GM21447 (cell line): ENCODE measurements at regions not wholly inside any gene's neighbourhood (a gene's known extent, or its start where the extent isn't known, plus 50 kb on each side); places are given as distances from the start of the nearest gene placed in this dataset.
A peak's percentile ranks its signal among the peaks of the same experiment; 100 is the strongest.

ENCODE experiments used
- ATAC-seq: cut with Tn5 transposase; IDR thresholded peaks from one replicate; pipeline ENCODE4 v1.9.1; 2021; ENCODE audit not compliant: unreplicated experiment

GRCh38 chr14:65308536-65308935 is 104.0 kb upstream of the FUT8 start:
- no peak for ATAC-seq

GRCh38 chr14:65310568-65310967 is 102.0 kb upstream of the FUT8 start:
- no peak for ATAC-seq

GRCh38 chr14:65312859-65313258 is 99.7 kb upstream of the FUT8 start:
- no peak for ATAC-seq

GRCh38 chr14:65318636-65319506 is 93.7 kb upstream of the FUT8 start:
- ATAC-seq: peak; percentile 53

GRCh38 chr14:65320661-65321308 is 91.7 kb upstream of the FUT8 start:
- peak; percentile 40 for ATAC-seq

GRCh38 chr14:65321370-65321875 is 91.1 kb upstream of the FUT8 start:
- peak; percentile 55 for ATAC-seq

GRCh38 chr14:65329481-65329880 is 83.0 kb upstream of the FUT8 start:
- ATAC-seq: no peak

GRCh38 chr14:65329911-65330310 is 82.6 kb upstream of the FUT8 start:
- no peak for ATAC-seq

- ATAC-seq: no peak
Measured at GRCh38 chr14:65330416-65330815, 82.1 kb upstream of the FUT8 start.

GRCh38 chr14:65331652-65332051 is 80.9 kb upstream of the FUT8 start:
- ATAC-seq: no peak

- ATAC-seq: peak; percentile 39
Measured at GRCh38 chr14:65332141-65332871, 80.2 kb upstream of the FUT8 start.

GRCh38 chr14:65333943-65334687 is 78.4 kb upstream of the FUT8 start:
- no peak for ATAC-seq

GRCh38 chr14:65334765-65335410 is 77.6 kb upstream of the FUT8 start:
- ATAC-seq: no peak

- ATAC-seq: no peak
Measured at GRCh38 chr14:65335411-65335947, 77.1 kb upstream of the FUT8 start.

GRCh38 chr14:65336191-65336591 is 76.3 kb upstream of the FUT8 start:
- ATAC-seq: peak; percentile 56

GRCh38 chr14:65339866-65340265 is 72.7 kb upstream of the FUT8 start:
- ATAC-seq: no peak

- no peak for ATAC-seq
Measured at GRCh38 chr14:65344011-65344410, 68.5 kb upstream of the FUT8 start.

GRCh38 chr14:65345266-65345665 is 67.3 kb upstream of the FUT8 start:
- no peak for ATAC-seq

GRCh38 chr14:65346474-65346873 is 66.1 kb upstream of the FUT8 start:
- ATAC-seq: no peak

- no peak for ATAC-seq
Measured at GRCh38 chr14:65346895-65347294, 65.6 kb upstream of the FUT8 start.
